Stomach (tissue), 4 donors: ENCODE measurements at regions not wholly inside any gene's neighbourhood (a gene's known extent, or its start where the extent isn't known, plus 50 kb on each side); places are given as distances from the start of the nearest gene placed in this dataset.

Experiments used
- EP300 ChIP-seq: sonication (generic); formaldehyde crosslinking; IDR thresholded peaks from one replicate; pipeline ENCODE4 v1.6.1; 2017; ENCODE audit warnings: antibody characterized with exemption
- POLR2A ChIP-seq, 4 donors: fragments of 450-650 bp; IDR thresholded peaks; one replicate each; pipeline ENCODE4 v1.6.1; 2016; ENCODE audit warnings: antibody characterized with exemption in 4 of 4, control low read depth in 2 of 4, mild to moderate bottlenecking in 1 of 4, moderate library complexity in 1 of 4
- POLR2AphosphoS5 ChIP-seq, 3 donors: sonication (generic); formaldehyde crosslinking; IDR thresholded peaks; one replicate each; pipeline ENCODE4 v1.6.1; 2016; ENCODE audit warnings: antibody characterized with exemption in 3 of 3
- TF ChIP-seq, protein P1 (sequence below), 7 experiments: fragments of 450-650 bp in 4 of 7; fragments of 200-600 bp in 3 of 7; sonication (generic) in 3 of 7; IDR thresholded peaks; one replicate each; pipeline ENCODE4 v1.5.1; 2016 to 2019; ENCODE audit warnings: antibody characterized with exemption in 7 of 7, control low read depth in 2 of 7, mild to moderate bottlenecking in 1 of 7

DNA sequence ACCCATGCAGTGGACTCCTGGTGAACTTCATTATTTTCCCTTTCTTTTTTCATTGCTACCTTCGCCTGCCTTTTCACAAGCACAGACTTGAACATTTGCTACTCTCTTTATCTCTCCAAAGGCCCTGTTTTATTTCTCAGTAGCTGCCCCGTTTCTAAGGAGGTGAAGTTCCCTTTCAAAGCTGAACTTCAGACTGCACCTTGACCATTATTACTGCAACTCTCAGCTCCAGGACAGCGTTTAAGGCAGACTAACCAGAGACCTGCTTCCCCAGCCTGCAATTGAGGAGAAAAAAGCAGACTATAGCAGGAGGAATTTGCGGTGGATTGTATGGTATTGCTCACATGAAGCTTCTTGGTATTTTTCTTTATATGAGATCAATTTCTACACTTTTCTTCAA lies 460.7 kb downstream of the CBLN4 start:
- TF ChIP-seq, protein P1, sequence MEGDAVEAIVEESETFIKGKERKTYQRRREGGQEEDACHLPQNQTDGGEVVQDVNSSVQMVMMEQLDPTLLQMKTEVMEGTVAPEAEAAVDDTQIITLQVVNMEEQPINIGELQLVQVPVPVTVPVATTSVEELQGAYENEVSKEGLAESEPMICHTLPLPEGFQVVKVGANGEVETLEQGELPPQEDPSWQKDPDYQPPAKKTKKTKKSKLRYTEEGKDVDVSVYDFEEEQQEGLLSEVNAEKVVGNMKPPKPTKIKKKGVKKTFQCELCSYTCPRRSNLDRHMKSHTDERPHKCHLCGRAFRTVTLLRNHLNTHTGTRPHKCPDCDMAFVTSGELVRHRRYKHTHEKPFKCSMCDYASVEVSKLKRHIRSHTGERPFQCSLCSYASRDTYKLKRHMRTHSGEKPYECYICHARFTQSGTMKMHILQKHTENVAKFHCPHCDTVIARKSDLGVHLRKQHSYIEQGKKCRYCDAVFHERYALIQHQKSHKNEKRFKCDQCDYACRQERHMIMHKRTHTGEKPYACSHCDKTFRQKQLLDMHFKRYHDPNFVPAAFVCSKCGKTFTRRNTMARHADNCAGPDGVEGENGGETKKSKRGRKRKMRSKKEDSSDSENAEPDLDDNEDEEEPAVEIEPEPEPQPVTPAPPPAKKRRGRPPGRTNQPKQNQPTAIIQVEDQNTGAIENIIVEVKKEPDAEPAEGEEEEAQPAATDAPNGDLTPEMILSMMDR (IDR thresholded peaks at IDR 0.05) = no peak
- TF ChIP-seq POLR2A (IDR thresholded peaks at IDR 0.05) (no peak), EP300 (no peak), POLR2AphosphoS5 (IDR thresholded peaks at IDR 0.05) (no peak)
